GM21526 (cell line): ENCODE measurements at regions not wholly inside any gene's neighbourhood (a gene's known extent, or its start where the extent isn't known, plus 50 kb on each side); places are given as distances from the start of the nearest gene placed in this dataset.
"Not testable (repeated sequence)": the region's sequence is repeated elsewhere in the genome, so short reads cannot be mapped to it uniquely, and the experiment has no call there.

Experiments used
- ATAC-seq: cut with Tn5 transposase; IDR thresholded peaks from one replicate; pipeline ENCODE4 v1.9.1; 2021; ENCODE audit warnings: moderate library complexity; ENCODE audit not compliant: unreplicated experiment, low FRiP score

GRCh38 chr10:89942217-89942616 lies 240.8 kb downstream of the KIF20B start:
- ATAC-seq, result no peak

- no peak for ATAC-seq
Observed at GRCh38 chr10:89944138-89944537, 242.7 kb downstream of the KIF20B start.

GRCh38 chr10:89946106-89946505 lies 244.7 kb downstream of the KIF20B start:
- no peak for ATAC-seq

GRCh38 chr10:89949496-89949895 lies 248.1 kb downstream of the KIF20B start:
- no peak for ATAC-seq

GRCh38 chr10:89952325-89952724 lies 250.9 kb downstream of the KIF20B start:
- no peak for ATAC-seq

GRCh38 chr10:89952751-89953150 lies 251.4 kb downstream of the KIF20B start:
- ATAC-seq, result no peak

- ATAC-seq, result no peak
Observed at GRCh38 chr10:89954061-89954460, 252.7 kb downstream of the KIF20B start.

GRCh38 chr10:89954787-89955566 lies 253.6 kb downstream of the KIF20B start:
- ATAC-seq, result no peak

GRCh38 chr10:89959433-89960110 lies 258.2 kb downstream of the KIF20B start:
- ATAC-seq, result peak; percentile 54

GRCh38 chr10:89963451-89964102 lies 262.2 kb downstream of the KIF20B start:
- ATAC-seq, result no peak

- no peak for ATAC-seq
Observed at GRCh38 chr10:89966211-89966610, 264.8 kb downstream of the KIF20B start.

- no peak for ATAC-seq
Observed at GRCh38 chr10:89973326-89973725, 271.9 kb downstream of the KIF20B start.

- no peak for ATAC-seq
Observed at GRCh38 chr10:89975071-89975470, 273.7 kb downstream of the KIF20B start.

- ATAC-seq, result no peak
Observed at GRCh38 chr10:89975771-89976170, 274.4 kb downstream of the KIF20B start.

GRCh38 chr10:89978081-89978480 lies 276.7 kb downstream of the KIF20B start:
- ATAC-seq, result no peak

- no peak for ATAC-seq
Observed at GRCh38 chr10:89979726-89980125, 278.3 kb downstream of the KIF20B start.

- no peak for ATAC-seq
Observed at GRCh38 chr10:89980166-89980565, 278.8 kb downstream of the KIF20B start.

GRCh38 chr10:89981891-89982290 lies 280.5 kb downstream of the KIF20B start:
- no peak for ATAC-seq

- ATAC-seq, result no peak
Observed at GRCh38 chr10:89985446-89985845, 284.1 kb downstream of the KIF20B start.

GRCh38 chr10:89988361-89988760 lies 287.0 kb downstream of the KIF20B start:
- ATAC-seq, result not testable (repeated sequence)

- peak; percentile 59 for ATAC-seq
Observed at GRCh38 chr10:89992575-89992974, 291.2 kb downstream of the KIF20B start.
